ENCODE measurements at regions not wholly inside any gene's neighbourhood (a gene's known extent, or its start where the extent isn't known, plus 50 kb on each side); places are given as distances from the start of the nearest gene placed in this dataset.
"Not testable (repeated sequence)": the region's sequence is repeated elsewhere in the genome, so short reads cannot be mapped to it uniquely, and the experiment has no call there.

DNA sequence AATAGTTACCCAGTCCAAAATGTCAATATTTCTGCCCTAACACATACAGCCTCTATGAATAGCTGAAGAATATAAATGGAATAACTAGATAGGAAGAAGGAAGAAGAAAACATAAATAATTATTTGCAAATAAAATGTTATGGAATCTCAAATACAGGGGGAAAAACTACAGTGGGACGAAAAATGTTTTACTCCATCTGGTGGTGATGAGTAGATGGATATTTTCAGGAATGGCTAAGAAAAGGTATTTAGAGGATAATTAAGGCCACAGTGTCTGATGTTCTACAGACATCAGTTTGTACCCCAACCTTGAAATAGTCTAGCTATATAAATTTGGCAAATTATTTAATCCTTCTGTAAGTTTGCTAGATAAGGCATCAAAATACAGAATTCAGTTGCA is 178.1 kb upstream of the FSHR start:
- CTCF ChIA-PET: no interaction called here
- POLR2A ChIA-PET: no interaction called here
- DNase-seq (ENCODE audit: extremely low spot score): no peak
- TF ChIP-seq NFRKB (IDR thresholded peaks at IDR 0.05) (no peak), LEF1 (IDR thresholded peaks at IDR 0.05; ENCODE audit: borderline replicate concordance) (no peak)
- TF ChIP-seq, protein P1, sequence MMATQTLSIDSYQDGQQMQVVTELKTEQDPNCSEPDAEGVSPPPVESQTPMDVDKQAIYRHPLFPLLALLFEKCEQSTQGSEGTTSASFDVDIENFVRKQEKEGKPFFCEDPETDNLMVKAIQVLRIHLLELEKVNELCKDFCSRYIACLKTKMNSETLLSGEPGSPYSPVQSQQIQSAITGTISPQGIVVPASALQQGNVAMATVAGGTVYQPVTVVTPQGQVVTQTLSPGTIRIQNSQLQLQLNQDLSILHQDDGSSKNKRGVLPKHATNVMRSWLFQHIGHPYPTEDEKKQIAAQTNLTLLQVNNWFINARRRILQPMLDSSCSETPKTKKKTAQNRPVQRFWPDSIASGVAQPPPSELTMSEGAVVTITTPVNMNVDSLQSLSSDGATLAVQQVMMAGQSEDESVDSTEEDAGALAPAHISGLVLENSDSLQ (IDR thresholded peaks at IDR 0.05): no peak

DNA sequence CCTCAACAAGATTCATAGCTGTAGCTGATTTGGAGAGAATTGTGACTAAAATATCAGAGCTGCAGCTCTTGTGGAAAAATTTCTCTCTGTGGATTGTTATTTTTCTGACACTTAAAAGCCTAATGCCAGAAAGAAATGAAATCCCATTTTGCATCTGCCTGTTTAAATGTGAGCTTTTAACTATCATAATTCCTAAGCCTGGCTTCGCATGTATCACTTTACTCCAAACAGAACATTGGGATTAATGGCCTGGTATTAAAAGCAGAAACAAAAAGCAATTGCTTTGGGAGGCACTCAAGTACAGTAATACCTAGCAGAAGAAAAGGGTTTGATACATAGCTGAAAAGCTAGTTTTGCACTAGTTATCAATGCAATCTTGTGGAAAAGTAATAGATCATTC is 164.2 kb upstream of the FSHR start:
- DNase-seq (ENCODE audit: extremely low spot score): no peak
- ChIA-PET CTCF (no interaction called here), POLR2A (no interaction called here)
- no peak for TF ChIP-seq FOXM1 (IDR thresholded peaks at IDR 0.05; ENCODE audit: borderline replicate concordance)
- TF ChIP-seq, protein P1 (IDR thresholded peaks at IDR 0.05): no peak
- no peak for TF ChIP-seq L3MBTL2 (conservative IDR thresholded peaks at IDR 0.05)
- no peak for TF ChIP-seq TARDBP (IDR thresholded peaks at IDR 0.05)
- no peak for TF ChIP-seq NFRKB (IDR thresholded peaks at IDR 0.05)
- TF ChIP-seq CTBP1 (IDR thresholded peaks at IDR 0.05; ENCODE audit: borderline replicate concordance): no peak
- no peak for TF ChIP-seq HDGF (IDR thresholded peaks at IDR 0.05; ENCODE audit: borderline replicate concordance)
- TF ChIP-seq FOXA1 (IDR thresholded peaks at IDR 0.05): no peak
- no peak for TF ChIP-seq LEF1 (IDR thresholded peaks at IDR 0.05; ENCODE audit: borderline replicate concordance)
- TF ChIP-seq SP1 (IDR thresholded peaks at IDR 0.05): no peak
- TF ChIP-seq ARNT (IDR thresholded peaks at IDR 0.05): no peak
- no peak for TF ChIP-seq BHLHE40 (IDR thresholded peaks at IDR 0.05; ENCODE audit: borderline replicate concordance)
- TF ChIP-seq FOXK2 (IDR thresholded peaks at IDR 0.05): no peak
- TF ChIP-seq ELF4 (IDR thresholded peaks at IDR 0.05): no peak
- TF ChIP-seq ZNF384 (IDR thresholded peaks at IDR 0.05): no peak
- no peak for TF ChIP-seq SUZ12 (IDR thresholded peaks at IDR 0.05)

DNA sequence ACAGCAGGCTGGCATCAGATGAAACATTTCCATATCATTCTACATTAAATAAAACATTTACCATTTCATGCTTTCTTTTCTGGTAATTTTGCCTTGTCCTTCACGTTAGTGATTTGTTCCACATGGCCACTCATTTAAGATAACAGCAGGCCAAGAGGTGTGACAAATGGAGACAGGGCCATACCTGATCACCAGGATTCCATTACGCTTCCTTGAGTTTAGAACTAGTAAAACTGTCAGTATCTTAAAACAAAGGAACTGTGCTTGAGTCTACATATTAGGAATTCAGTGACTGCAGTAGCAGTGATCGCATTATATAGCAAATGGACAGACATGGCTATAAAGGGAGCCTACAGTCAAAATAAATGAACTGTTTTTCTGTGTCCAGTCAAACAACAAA is 155.1 kb upstream of the FSHR start:
- TF ChIP-seq TARDBP (IDR thresholded peaks at IDR 0.05): no peak
- no peak for TF ChIP-seq SUZ12 (IDR thresholded peaks at IDR 0.05)
- TF ChIP-seq BHLHE40 (IDR thresholded peaks at IDR 0.05; ENCODE audit: borderline replicate concordance): no peak
- no peak for TF ChIP-seq LEF1 (IDR thresholded peaks at IDR 0.05; ENCODE audit: borderline replicate concordance)
- TF ChIP-seq FOXK2 (IDR thresholded peaks at IDR 0.05): no peak
- TF ChIP-seq ZNF384 (IDR thresholded peaks at IDR 0.05): no peak
- TF ChIP-seq HDGF (IDR thresholded peaks at IDR 0.05; ENCODE audit: borderline replicate concordance): no peak
- no peak for TF ChIP-seq FOXA1 (IDR thresholded peaks at IDR 0.05)
- TF ChIP-seq NFRKB (IDR thresholded peaks at IDR 0.05): no peak
- TF ChIP-seq ARNT (IDR thresholded peaks at IDR 0.05): no peak
- no peak for TF ChIP-seq CTBP1 (IDR thresholded peaks at IDR 0.05; ENCODE audit: borderline replicate concordance)
- TF ChIP-seq, protein P1 (IDR thresholded peaks at IDR 0.05): no peak
- no peak for TF ChIP-seq L3MBTL2 (conservative IDR thresholded peaks at IDR 0.05)
- no peak for TF ChIP-seq SP1 (IDR thresholded peaks at IDR 0.05)
- no peak for TF ChIP-seq FOXM1 (IDR thresholded peaks at IDR 0.05; ENCODE audit: borderline replicate concordance)
- TF ChIP-seq ELF4 (IDR thresholded peaks at IDR 0.05): no peak
- DNase-seq (ENCODE audit: extremely low spot score): no peak
- CTCF ChIA-PET: no interaction called here
- POLR2A ChIA-PET: no interaction called here

DNA sequence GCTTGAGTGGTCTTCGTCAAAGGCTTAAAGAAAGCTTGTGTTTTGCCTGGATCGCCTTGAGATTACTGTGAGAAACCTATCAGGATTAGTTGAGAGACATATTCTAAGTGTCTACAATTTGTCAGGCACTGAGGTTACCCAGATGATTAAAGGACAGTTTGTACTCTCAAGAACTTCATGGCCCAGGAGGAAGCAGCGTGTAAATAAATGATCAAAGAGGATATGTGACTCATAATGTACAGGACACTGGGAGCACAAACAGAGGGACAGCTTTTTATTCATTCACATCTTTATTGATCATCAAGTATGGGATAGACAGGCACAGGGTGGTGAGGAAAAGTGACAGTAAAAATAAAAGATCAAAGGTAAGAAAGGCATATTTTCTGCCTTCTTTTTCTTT is 152.6 kb upstream of the FSHR start:
- ChIA-PET CTCF (no interaction called here), POLR2A (no interaction called here)
- no peak for TF ChIP-seq SUZ12 (IDR thresholded peaks at IDR 0.05)
- TF ChIP-seq SP1 (IDR thresholded peaks at IDR 0.05): no peak
- TF ChIP-seq TARDBP (IDR thresholded peaks at IDR 0.05): no peak
- no peak for TF ChIP-seq HDGF (IDR thresholded peaks at IDR 0.05; ENCODE audit: borderline replicate concordance)
- no peak for TF ChIP-seq ELF4 (IDR thresholded peaks at IDR 0.05)
- no peak for TF ChIP-seq CTBP1 (IDR thresholded peaks at IDR 0.05; ENCODE audit: borderline replicate concordance)
- no peak for TF ChIP-seq ARNT (IDR thresholded peaks at IDR 0.05)
- no peak for TF ChIP-seq BHLHE40 (IDR thresholded peaks at IDR 0.05; ENCODE audit: borderline replicate concordance)
- TF ChIP-seq NFRKB (IDR thresholded peaks at IDR 0.05): no peak
- TF ChIP-seq LEF1 (IDR thresholded peaks at IDR 0.05; ENCODE audit: borderline replicate concordance): no peak
- DNase-seq (ENCODE audit: extremely low spot score): no peak

DNA sequence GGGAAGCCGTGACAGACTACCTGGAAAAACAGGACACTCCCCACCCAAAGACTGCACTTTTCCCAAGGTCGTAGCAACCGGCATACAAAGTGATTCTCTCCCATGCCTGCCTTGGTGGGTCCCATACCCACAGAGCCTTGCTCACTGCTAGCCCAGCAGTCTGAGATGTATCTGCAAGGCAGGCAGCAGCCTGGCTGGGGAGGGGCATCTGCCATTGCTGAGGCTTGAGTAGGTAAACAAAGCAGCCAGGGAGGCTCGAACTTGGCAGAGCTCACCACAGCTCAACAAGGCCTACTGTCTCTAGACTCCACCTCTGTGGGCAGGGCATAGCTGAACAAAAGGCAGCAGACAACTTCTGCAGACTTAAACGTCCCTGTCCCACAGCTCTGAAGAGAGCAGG is 144.4 kb upstream of the FSHR start:
- POLR2A ChIA-PET, CTCF ChIA-PET: not testable (repeated sequence)

DNA sequence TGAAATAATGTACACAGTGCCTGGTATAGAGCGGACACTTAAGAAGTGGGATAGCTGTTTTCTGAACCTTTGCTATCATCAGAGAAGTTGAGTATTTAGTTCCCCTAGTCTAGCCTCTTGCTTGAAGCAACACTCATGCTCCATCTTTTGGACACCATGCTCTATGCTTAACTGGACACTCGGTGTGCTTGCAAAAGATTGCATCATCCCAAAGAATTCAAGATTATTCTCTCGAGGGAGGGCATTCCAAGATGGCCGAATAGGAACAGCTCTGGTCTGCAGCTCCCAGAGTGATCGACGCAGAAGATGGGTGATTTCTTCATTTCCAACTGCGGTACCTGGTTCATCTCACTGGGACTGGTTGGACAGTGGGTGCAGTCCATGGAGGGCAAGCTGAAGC is 143.9 kb upstream of the FSHR start:
- CTCF ChIA-PET: no interaction called here
- POLR2A ChIA-PET: no interaction called here
- no peak for TF ChIP-seq CTBP1 (IDR thresholded peaks at IDR 0.05; ENCODE audit: borderline replicate concordance)
- no peak for TF ChIP-seq BHLHE40 (IDR thresholded peaks at IDR 0.05; ENCODE audit: borderline replicate concordance)
- TF ChIP-seq, protein P1 (IDR thresholded peaks at IDR 0.05): no peak
- TF ChIP-seq ZNF384 (IDR thresholded peaks at IDR 0.05): no peak
- no peak for TF ChIP-seq SP1 (IDR thresholded peaks at IDR 0.05)
- TF ChIP-seq LEF1 (IDR thresholded peaks at IDR 0.05; ENCODE audit: borderline replicate concordance): no peak
- no peak for TF ChIP-seq ELF4 (IDR thresholded peaks at IDR 0.05)
- no peak for TF ChIP-seq ARNT (IDR thresholded peaks at IDR 0.05)
- DNase-seq (ENCODE audit: extremely low spot score): no peak

More for the DNA sequence above, 144.4 kb upstream of the FSHR start:
- DNase-seq (ENCODE audit: extremely low spot score): not testable (repeated sequence)
